ENCODE measurements at regions not wholly inside any gene's neighbourhood (a gene's known extent, or its start where the extent isn't known, plus 50 kb on each side); places are given as distances from the start of the nearest gene placed in this dataset.

DNA sequence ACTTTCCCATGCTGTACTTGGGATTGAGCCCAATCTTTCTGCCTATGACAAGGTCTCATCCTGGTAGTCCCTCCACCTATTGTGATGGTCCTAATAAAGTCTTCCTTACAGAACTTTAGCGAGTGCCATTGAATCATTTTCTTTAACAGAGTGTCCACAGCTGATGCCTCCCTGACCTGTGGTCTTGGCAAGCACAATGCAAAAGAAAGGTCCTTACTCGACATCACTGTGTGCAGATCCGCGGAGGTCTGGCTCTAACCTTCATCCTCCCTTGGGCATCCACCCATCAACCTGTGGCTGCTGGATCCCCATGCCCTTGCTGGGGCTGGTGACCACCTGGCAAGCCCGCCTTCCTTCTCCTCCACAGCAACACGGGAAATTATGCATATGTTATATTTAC lies 1203.9 kb downstream of the TBC1D22A start:
- DNase-seq (ENCODE audit: low read depth in 2 of 2) = no peak

- DNase-seq (ENCODE audit: low read depth in 2 of 2) = no peak
Observed at GRCh38 chr22:47965896-47966295, 1203.4 kb downstream of the TBC1D22A start.

DNA sequence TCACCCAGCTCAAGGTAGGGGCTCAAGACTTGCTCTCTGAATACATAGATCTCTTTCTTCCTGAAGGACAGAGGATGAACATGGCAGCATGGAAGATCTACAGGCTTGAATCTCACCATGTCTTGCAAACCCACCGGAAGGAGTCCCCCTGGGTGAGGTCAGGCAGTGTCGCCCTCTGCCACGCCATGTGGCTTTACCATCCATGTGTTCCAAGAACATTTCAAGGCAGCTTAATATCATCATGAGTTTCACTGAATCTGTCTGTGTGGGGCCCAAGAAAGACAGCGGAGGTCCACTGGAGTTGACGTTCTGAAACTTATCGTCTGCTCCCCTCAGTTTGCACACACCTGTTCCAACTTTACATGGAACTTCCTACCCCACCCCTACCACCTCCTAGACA lies 1202.6 kb downstream of the TBC1D22A start:
- no peak for DNase-seq (ENCODE audit: low read depth in 2 of 2)

DNA sequence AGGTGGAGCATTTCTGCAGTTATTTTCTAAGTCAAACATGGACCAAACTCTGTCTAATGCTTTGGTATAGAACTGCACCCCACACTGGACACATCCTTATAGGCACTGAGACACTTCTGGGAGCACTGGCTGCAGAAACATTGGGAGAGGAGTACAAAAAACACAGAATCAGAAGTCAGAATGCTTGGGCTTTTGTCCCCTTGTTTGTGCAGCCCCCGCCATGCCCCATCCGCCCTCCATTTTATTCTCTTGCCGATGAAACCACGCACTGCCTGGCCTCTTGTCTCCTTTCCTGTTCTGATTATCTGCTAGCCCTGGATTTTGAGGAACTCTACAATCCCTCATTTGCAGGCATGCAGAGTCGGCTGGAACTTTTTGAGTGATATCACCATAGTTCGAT lies 1201.2 kb downstream of the TBC1D22A start:
- DNase-seq (ENCODE audit: low read depth in 2 of 2) = no peak

DNA sequence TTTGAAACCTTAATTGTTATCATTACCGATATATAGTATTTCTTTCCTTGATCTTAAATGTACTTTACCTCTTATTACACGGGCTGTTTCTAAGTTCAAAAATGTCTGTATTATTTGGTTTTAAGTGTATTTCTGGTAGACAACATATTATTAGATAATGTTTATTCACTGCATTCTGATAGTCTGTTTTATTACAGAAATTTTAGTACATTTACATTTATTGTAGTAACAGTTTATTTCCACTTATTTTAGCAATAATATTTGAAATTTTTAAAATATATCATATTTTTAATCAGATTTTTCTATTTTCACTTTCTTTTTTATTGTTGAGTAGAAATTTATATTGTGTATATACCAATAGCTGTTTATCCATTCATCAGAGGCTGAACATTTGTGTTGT lies 1195.2 kb downstream of the TBC1D22A start:
- DNase-seq (ENCODE audit: low read depth in 2 of 2) = no peak

DNA sequence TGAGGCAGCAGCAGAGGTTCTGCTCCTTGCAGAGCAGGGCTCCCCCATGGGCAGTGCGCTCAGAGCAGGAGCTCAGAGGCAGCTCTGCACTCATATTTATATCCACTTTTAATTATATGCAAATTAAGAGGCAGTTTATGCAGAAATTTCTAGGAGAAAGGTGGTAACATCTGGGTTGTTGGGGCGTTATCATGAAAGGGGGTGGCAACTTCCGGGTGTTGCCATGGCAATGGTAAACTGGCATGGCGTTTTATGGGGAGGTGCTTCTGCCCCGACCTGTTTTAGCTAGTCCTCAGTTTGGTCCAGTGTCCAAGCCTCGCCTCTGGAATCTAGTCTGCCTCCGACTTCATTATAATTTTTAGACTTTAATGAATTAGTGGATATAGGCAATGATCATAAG lies 1191.7 kb downstream of the TBC1D22A start:
- DNase-seq (ENCODE audit: low read depth in 2 of 2) = no peak

DNA sequence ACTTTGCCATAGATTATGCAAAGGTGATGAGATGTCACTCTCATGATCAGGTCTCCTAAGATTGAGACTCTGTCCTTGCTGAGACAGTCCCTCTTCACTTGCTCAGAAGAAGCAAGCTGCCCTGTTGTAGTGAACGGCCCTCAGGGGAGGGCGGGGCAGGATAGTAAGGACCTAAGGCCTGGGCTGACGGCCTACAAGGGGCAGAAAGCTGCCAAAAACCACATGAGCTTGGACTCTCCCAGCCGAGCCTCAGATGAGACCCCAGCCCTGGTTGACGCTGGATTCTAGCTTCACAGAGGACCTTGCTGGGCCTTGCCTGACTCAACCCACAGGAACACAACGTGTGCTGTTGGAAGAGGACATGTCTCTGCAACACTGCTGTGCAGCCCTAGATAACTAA lies 1182.5 kb downstream of the TBC1D22A start:
- DNase-seq (ENCODE audit: low read depth in 2 of 2) = no peak

DNA sequence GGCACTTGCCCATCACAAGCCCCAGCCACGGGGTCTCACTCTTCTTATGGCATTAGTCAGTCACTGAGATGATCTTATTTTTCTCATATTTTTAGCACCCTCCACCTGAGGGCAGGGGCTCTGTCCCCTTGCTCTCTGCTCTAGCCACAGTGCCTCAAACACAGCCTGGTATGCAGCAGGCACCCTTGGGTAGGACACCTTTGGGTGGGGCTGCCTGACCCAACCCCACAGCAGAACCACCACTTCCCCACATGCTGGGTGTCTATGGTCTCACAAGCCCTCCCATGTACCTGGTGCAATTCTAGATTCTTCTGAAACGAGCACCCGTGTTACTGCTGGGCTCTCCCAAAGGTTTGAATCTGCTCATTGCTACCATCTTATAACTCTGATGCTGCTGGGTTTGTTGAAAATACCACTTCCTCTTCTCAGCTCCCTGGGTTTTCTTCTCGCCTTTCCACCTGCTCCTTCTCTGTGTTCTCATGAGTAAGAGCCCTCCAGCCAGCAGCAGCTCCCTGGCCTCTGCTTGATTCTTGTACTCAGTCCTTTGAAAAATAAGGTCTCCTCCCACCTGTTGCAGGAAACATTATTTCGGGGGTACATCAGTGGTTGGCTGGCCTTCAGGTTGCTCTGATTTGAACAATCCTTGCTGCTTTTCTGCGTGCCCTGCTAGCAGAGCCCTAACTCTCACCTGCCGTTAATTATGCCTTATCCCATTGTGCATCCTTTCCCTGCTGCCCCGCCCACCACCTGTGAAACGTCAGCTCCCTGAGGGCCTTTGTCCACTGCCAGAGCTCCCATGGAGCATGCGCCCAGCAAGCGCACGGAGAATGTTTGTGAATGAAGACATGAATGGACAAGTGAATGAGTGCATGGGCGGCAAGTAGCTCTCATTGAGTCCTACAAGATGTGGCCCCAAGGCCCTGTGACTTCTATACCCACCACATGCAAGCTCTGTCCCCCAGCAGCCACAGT lies 1181.6 kb downstream of the TBC1D22A start:
- DNase-seq (ENCODE audit: low read depth in 2 of 2) = no peak

GRCh38 chr22:47940211-47940610 lies 1177.8 kb downstream of the TBC1D22A start:
- no peak for DNase-seq (ENCODE audit: low read depth in 2 of 2)

DNA sequence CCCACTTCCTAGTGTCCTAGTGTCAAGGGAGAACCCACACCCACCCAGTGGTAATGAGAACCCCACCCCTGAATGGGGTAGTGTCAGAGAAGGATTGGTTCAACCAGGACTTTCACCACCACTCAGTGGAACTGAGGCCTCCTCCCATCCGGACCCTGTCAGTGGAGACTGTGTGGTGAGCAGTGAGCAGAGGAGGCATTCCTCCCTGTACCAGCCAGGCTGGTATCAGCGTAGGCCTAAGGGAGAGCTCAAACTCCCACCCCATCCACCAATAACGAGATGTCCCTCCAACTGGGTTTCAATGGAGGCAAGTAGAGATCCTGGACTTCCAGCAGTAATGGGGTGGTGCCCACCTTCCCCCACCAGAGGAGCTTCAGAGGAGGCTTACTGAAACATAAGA lies 1171.4 kb downstream of the TBC1D22A start:
- DNase-seq (ENCODE audit: low read depth in 2 of 2) = no peak

DNA sequence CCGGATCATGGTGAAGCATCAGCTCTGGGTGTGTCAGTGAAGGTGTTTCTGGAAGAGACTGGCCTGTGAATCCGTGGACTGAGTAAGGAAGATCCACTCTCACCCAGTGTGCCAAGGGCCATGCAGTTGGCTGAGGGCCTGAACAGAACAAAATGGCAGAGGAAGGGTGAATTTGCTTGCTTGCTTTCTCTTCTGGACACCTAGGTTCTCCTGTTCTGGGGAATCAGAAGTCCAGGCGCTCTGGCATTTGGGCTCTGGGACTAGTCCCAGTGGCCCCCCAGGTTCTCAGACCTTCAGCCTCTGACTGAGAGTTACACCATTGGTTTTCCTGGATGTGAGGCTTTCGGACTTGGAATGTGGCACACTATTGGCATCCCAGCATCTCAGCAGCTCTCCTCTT lies 1170.8 kb downstream of the TBC1D22A start:
- no peak for DNase-seq (ENCODE audit: low read depth in 2 of 2)

GRCh38 chr22:47929646-47930185 lies 1167.3 kb downstream of the TBC1D22A start:
- DNase-seq (ENCODE audit: low read depth in 2 of 2) = no peak

DNA sequence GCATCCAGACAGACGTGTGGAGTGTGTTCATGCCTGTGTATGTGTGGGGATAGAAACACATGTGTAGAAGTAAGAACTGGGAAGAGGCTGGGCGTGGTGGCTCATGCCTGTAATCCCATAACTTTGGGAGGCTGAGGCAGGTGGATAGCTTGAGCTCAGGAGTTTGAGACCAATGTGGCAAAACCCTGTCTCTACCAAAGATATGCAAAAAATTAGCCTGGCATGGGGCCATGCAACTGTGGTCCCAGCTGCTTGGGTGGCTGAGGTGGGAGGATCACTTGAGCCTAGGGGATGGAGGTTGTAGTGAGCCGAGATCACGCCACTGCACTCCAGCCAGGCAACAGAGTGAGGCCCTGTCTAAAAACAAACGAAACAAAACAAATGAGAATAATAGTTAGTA lies 1166.6 kb downstream of the TBC1D22A start:
- DNase-seq (ENCODE audit: low read depth in 2 of 2) = no peak

DNA sequence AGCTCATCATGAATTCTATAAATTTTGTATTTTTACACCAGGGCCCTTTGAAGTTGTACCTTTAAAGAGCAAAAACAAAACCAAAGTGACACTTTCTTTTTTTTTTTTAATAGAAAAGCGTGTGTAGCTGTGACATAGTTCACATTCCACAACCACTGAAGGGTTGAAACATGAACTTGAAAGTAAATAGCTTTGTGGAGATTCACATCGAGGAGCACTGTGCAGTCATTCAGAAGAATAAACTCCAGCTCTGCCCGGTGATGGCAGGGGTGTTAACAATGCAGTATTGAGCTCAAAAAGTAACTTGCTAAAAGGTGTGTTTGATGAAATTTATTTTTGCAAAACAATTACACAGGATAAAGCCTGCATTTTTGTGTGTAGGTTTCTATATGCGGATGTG lies 1166.2 kb downstream of the TBC1D22A start:
- no peak for DNase-seq (ENCODE audit: low read depth in 2 of 2)

- DNase-seq (ENCODE audit: low read depth in 2 of 2) = no peak
Observed at GRCh38 chr22:47927648-47928210, 1165.3 kb downstream of the TBC1D22A start.

GRCh38 chr22:47923011-47923427 lies 1160.6 kb downstream of the TBC1D22A start:
- DNase-seq (ENCODE audit: low read depth in 2 of 2) = no peak

DNA sequence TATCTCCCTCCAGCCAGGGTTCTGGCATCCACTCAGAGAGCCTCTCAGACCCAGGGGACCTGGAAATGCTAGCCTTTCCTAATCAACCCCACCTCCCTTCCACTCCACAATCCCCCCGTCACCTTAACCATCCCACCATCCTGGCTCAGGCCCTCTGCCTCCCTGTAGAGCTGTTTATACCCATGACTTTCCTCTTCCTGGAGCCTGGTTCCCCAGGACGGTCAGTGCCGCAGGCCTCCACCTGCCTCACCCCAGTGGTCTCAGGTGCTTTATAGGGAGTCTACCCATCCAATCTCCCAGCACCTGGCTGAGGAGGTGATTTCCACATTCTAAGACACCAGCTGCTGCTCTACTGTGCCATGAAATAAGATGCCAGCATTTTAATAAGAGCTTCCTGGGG lies 1159.5 kb downstream of the TBC1D22A start:
- no peak for DNase-seq (ENCODE audit: low read depth in 2 of 2)

GRCh38 chr22:47920380-47920959 lies 1158.0 kb downstream of the TBC1D22A start:
- DNase-seq (ENCODE audit: low read depth in 2 of 2) = no peak

- no peak for DNase-seq (ENCODE audit: low read depth in 2 of 2)
Observed at GRCh38 chr22:47919893-47920292, 1157.4 kb downstream of the TBC1D22A start.

GRCh38 chr22:47919001-47919441 lies 1156.6 kb downstream of the TBC1D22A start:
- no peak for DNase-seq (ENCODE audit: low read depth in 2 of 2)

DNA sequence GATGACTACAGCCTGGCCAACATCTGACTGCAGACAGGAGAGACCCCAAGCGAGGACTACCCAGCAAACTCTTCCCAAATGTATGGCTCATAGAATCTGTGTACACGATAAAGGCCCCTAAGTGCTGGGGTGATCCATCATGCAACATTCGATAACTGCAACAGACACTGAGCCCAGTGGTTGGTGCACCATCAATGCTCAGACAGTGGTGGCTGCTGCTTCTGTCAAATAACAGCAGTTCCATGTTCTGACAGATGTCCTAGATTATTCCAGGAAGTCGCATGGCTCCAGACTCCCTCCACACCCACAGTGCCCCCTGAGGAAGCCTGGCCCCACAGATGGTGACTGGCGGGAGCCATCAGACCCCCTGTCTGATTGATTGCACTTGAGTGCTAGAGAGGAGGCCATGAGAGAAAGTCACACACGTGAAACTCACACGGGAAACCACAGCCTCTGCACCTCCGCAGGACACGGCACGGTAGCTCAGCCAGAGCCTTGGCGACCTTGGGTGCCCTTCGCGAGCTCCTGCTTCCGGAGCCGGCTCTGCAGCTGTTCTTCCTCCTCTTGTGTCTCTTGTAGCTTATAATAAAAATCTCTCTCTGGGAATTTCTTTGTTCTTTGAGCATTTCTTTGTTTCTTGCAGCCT lies 1155.9 kb downstream of the TBC1D22A start:
- DNase-seq (ENCODE audit: low read depth in 2 of 2) = peak in 1 of 2 donors; percentile 26

DNA sequence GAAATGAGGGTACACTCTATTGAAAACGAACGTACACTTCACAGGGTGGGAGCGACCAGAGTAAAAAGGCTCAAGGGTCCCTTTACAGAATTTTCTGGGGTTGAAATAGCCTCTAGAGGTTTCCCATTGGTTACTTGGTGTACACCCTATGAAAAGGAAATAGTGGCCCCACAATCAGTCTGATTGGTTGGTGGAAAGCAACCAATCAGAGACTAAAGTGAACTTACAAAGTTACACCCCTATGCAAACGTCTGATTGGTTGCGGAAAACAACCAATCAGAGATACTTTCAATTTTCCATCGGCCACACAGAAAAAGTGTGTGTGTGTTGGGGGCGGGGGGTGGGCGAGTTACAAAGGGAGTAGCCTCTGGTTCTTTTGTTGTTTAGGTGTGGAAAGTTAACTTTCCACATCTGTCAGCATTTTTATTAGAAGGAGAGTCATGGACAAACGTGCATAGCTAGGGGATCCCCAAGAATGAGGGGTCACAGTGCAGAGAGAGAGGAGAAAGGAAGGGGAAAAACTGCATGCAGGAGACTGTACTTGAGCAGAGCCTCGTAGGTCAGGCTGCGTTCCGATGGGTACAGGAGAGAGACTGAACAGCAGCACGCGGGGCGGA lies 1152.1 kb downstream of the TBC1D22A start:
- no peak for DNase-seq (ENCODE audit: low read depth in 2 of 2)
